SK-N-SH treated with all-trans-retinoic acid at 6 μM for 48 hours (cell line): ENCODE measurements at regions not wholly inside any gene's neighbourhood (a gene's known extent, or its start where the extent isn't known, plus 50 kb on each side); places are given as distances from the start of the nearest gene placed in this dataset.

Experiments used
- ATAC-seq: fragments of 200-7000 bp; cut with Tn5 transposase; 3 replicates; pipeline ENCODE4 v1.9.1; 2020; ENCODE audit warnings: mild to moderate bottlenecking, moderate library complexity
- ARNTL ChIP-seq: fragments of 450-650 bp; formaldehyde crosslinking; IDR thresholded peaks from 2 replicates; pipeline ENCODE4 v1.5.0; 2020; ENCODE audit warnings: low read depth, mild to moderate bottlenecking, moderate library complexity, borderline replicate concordance
- BACH2 ChIP-seq: fragments of 250-450 bp; sonication (Bioruptor Pico); IDR thresholded peaks from 2 replicates; pipeline ENCODE4 v1.9.0; 2021; ENCODE audit warnings: mild to moderate bottlenecking, borderline replicate concordance
- CSDC2 ChIP-seq: fragments of 250-450 bp; sonication (Bioruptor Pico); IDR thresholded peaks from 2 replicates; pipeline ENCODE4 v1.5.0; 2020; ENCODE audit warnings: mild to moderate bottlenecking, moderate library complexity
- ESRRG ChIP-seq: fragments of 250-450 bp; sonication (Bioruptor Pico); IDR thresholded peaks from 2 replicates; pipeline ENCODE4 v1.6.1; 2021; ENCODE audit warnings: mild to moderate bottlenecking
- GLIS3 ChIP-seq: fragments of 250-450 bp; sonication (Bioruptor Pico); IDR thresholded peaks from 2 replicates; pipeline ENCODE4 v1.5.0; 2020; ENCODE audit warnings: mild to moderate bottlenecking, moderate library complexity
- ISL1 ChIP-seq: fragments of 250-450 bp; sonication (Bioruptor Pico); IDR thresholded peaks from 2 replicates; pipeline ENCODE4 v2.1.2; 2022; ENCODE audit warnings: mild to moderate bottlenecking, moderate library complexity
- OSR1 ChIP-seq: fragments of 250-450 bp; sonication (Bioruptor Pico); IDR thresholded peaks from 2 replicates; pipeline ENCODE4 v1.8.0; 2022; ENCODE audit warnings: moderate library complexity, mild to moderate bottlenecking, inconsistent platforms
- POU6F1 ChIP-seq: fragments of 250-450 bp; sonication (Bioruptor Pico); IDR thresholded peaks from 2 replicates; pipeline ENCODE4 v1.8.0; 2021; ENCODE audit warnings: low read depth, mild to moderate bottlenecking, moderate library complexity, borderline replicate concordance
- PPARA ChIP-seq: fragments of 250-450 bp; sonication (Bioruptor Pico); IDR thresholded peaks from 2 replicates; pipeline ENCODE4 v1.5.0; 2020; ENCODE audit warnings: mild to moderate bottlenecking, borderline replicate concordance
- RARB ChIP-seq: fragments of 250-450 bp; sonication (Bioruptor Pico); IDR thresholded peaks from 2 replicates; pipeline ENCODE4 v1.8.0; 2021; ENCODE audit warnings: mild to moderate bottlenecking, moderate library complexity
- SNAI2 ChIP-seq: fragments of 250-450 bp; sonication (Bioruptor Pico); IDR thresholded peaks from 2 replicates; pipeline ENCODE4 v1.5.0; 2020; ENCODE audit warnings: mild to moderate bottlenecking, moderate library complexity
- TCF4 ChIP-seq: fragments of 250-450 bp; sonication (Bioruptor Pico); IDR thresholded peaks from 2 replicates; pipeline ENCODE4 v1.8.0; 2021; ENCODE audit warnings: mild to moderate bottlenecking, moderate library complexity, borderline replicate concordance
- TOX ChIP-seq: fragments of 250-450 bp; sonication (Bioruptor Pico); IDR thresholded peaks from 2 replicates; pipeline ENCODE4 v1.8.0; 2021; ENCODE audit warnings: mild to moderate bottlenecking, moderate library complexity, borderline replicate concordance
- TSHZ2 ChIP-seq: fragments of 250-450 bp; sonication (Bioruptor Pico); IDR thresholded peaks from 2 replicates; pipeline ENCODE4 v1.5.0; 2020; ENCODE audit warnings: mild to moderate bottlenecking, moderate library complexity
- ZC3H10 ChIP-seq: fragments of 250-450 bp; sonication (Bioruptor Pico); IDR thresholded peaks from 2 replicates; pipeline ENCODE4 v1.5.1; 2021; ENCODE audit warnings: mild to moderate bottlenecking, moderate library complexity
- ZFP30 ChIP-seq: fragments of 450-650 bp; formaldehyde crosslinking; IDR thresholded peaks from 2 replicates; pipeline ENCODE4 v1.5.0; 2022; ENCODE audit warnings: mild to moderate bottlenecking, moderate library complexity
- ZNF565 ChIP-seq: fragments of 450-650 bp; formaldehyde crosslinking; conservative IDR thresholded peaks from 2 replicates; pipeline ENCODE4 v1.5.0; 2020; ENCODE audit warnings: low read depth, mild to moderate bottlenecking, moderate library complexity
- ZNF8 ChIP-seq: fragments of 450-650 bp; formaldehyde crosslinking; IDR thresholded peaks from 2 replicates; pipeline ENCODE4 v1.5.0; 2020; ENCODE audit warnings: mild to moderate bottlenecking, moderate library complexity
- TF ChIP-seq, protein P1 (sequence below): fragments of 250-450 bp; sonication (Bioruptor Pico); IDR thresholded peaks from 2 replicates; pipeline ENCODE4 v1.5.1; 2021; ENCODE audit warnings: mild to moderate bottlenecking, moderate library complexity
- TF ChIP-seq, protein P2 (sequence below): fragments of 250-450 bp; sonication (Bioruptor Pico); IDR thresholded peaks from 2 replicates; pipeline ENCODE4 v1.8.0; 2020; ENCODE audit warnings: mild to moderate bottlenecking, moderate library complexity, borderline replicate concordance

DNA sequence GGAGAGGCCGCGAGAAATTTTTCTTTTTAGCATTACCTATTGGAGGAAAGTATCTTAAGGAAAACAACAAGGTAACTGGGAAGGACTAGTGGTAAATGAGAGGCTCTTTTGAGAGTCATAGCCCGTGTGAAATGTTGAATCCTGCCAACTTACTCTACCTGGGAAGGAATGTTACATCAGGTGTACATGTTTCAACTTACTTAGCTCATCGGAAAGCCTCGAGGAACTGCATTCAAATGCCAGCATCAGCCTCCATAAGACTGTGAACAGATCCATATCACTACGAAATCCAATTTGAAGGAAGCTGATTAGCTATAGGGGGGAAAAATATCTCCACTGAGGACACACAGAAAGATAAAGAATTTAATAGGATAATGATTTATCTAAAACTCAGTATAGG lies 72.3 kb upstream of the PDZRN3 start:
- no peak for ATAC-seq
- TF ChIP-seq ZC3H10 (no peak), ESRRG (CRISPR knock-in tag) (no peak), TCF4 (no peak), POU6F1 (CRISPR knock-in tag) (no peak), TSHZ2 (CRISPR knock-in tag) (no peak), GLIS3 (CRISPR knock-in tag) (no peak), CSDC2 (CRISPR knock-in tag) (no peak), ISL1 (CRISPR knock-in tag) (no peak), ARNTL (CRISPR knock-in tag) (no peak), BACH2 (CRISPR knock-in tag) (no peak), RARB (CRISPR knock-in tag) (no peak), SNAI2 (no peak), PPARA (no peak), ZNF565 (CRISPR knock-in tag) (no peak)
- TF ChIP-seq, protein P1, sequence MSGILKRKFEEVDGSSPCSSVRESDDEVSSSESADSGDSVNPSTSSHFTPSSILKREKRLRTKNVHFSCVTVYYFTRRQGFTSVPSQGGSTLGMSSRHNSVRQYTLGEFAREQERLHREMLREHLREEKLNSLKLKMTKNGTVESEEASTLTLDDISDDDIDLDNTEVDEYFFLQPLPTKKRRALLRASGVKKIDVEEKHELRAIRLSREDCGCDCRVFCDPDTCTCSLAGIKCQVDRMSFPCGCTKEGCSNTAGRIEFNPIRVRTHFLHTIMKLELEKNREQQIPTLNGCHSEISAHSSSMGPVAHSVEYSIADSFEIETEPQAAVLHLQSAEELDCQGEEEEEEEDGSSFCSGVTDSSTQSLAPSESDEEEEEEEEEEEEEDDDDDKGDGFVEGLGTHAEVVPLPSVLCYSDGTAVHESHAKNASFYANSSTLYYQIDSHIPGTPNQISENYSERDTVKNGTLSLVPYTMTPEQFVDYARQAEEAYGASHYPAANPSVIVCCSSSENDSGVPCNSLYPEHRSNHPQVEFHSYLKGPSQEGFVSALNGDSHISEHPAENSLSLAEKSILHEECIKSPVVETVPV (CRISPR knock-in tag): no peak

- no peak for ATAC-seq
- TF ChIP-seq ZNF565 (CRISPR knock-in tag): no peak
- no peak for TF ChIP-seq ZNF8 (CRISPR knock-in tag)
- TF ChIP-seq, protein P2, sequence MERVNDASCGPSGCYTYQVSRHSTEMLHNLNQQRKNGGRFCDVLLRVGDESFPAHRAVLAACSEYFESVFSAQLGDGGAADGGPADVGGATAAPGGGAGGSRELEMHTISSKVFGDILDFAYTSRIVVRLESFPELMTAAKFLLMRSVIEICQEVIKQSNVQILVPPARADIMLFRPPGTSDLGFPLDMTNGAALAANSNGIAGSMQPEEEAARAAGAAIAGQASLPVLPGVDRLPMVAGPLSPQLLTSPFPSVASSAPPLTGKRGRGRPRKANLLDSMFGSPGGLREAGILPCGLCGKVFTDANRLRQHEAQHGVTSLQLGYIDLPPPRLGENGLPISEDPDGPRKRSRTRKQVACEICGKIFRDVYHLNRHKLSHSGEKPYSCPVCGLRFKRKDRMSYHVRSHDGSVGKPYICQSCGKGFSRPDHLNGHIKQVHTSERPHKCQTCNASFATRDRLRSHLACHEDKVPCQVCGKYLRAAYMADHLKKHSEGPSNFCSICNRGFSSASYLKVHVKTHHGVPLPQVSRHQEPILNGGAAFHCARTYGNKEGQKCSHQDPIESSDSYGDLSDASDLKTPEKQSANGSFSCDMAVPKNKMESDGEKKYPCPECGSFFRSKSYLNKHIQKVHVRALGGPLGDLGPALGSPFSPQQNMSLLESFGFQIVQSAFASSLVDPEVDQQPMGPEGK: no peak
- no peak for TF ChIP-seq TSHZ2 (CRISPR knock-in tag)
- no peak for TF ChIP-seq ESRRG (CRISPR knock-in tag)
- no peak for TF ChIP-seq ZFP30
- no peak for TF ChIP-seq BACH2 (CRISPR knock-in tag)
- TF ChIP-seq TOX (CRISPR knock-in tag): no peak
- no peak for TF ChIP-seq SNAI2
- no peak for TF ChIP-seq ZC3H10
- no peak for TF ChIP-seq ISL1 (CRISPR knock-in tag)
- TF ChIP-seq, protein P1 (CRISPR knock-in tag): no peak
- no peak for TF ChIP-seq ARNTL (CRISPR knock-in tag)
- no peak for TF ChIP-seq RARB (CRISPR knock-in tag)
- TF ChIP-seq OSR1 (CRISPR knock-in tag): no peak
- TF ChIP-seq CSDC2 (CRISPR knock-in tag): no peak
Measured at GRCh38 chr3:73695841-73696240, 71.1 kb upstream of the PDZRN3 start.
